Head of caudate nucleus (tissue), 42 donors: ENCODE measurements at regions not wholly inside any gene's neighbourhood (a gene's known extent, or its start where the extent isn't known, plus 50 kb on each side); places are given as distances from the start of the nearest gene placed in this dataset.

Experiments used
- DNase-seq, 42 donors: peaks; one replicate each; pipeline versions ENCODE4 v3.0.0 to v3.0.0-alpha.2; 2020 to 2021; ENCODE audit warnings: mixed read lengths in 7 of 42
- intact Hi-C: fragments of 100-400 bp; cut with DNase I; formaldehyde crosslinking; loops from one replicate; pipeline ENCODE4 v1.15.0; 2022

GRCh38 chr20:37455659-37456058, 65.4 kb upstream of the NNAT start:
- intact Hi-C loops: no loop called here
- DNase-seq: no peak

- intact Hi-C loops: no loop called here
- DNase-seq: no peak
Observed at GRCh38 chr20:37456948-37457347, 64.1 kb upstream of the NNAT start.

GRCh38 chr20:37457921-37458320, 63.1 kb upstream of the NNAT start:
- intact Hi-C loops: no loop called here
- peak in 8 of 42 donors; percentile 19 to 41 (median 30) for DNase-seq

- intact Hi-C loops: no loop called here
- DNase-seq: peak in 1 of 42 donors; percentile 1
Observed at GRCh38 chr20:37458761-37459160, 62.3 kb upstream of the NNAT start.

- intact Hi-C loops: no loop called here
- no peak for DNase-seq
Observed at GRCh38 chr20:37461405-37461804, 59.6 kb upstream of the NNAT start.

- DNase-seq: peak in 2 of 42 donors; percentile 11 to 30
- intact Hi-C loops: no loop called here
Observed at GRCh38 chr20:37463726-37464494, 57.1 kb upstream of the NNAT start.

GRCh38 chr20:37464611-37465010, 56.4 kb upstream of the NNAT start:
- DNase-seq: peak in 2 of 42 donors; percentile 5 to 10
- intact Hi-C loops: no loop called here
